ENCODE measurements at regions not wholly inside any gene's neighbourhood (a gene's known extent, or its start where the extent isn't known, plus 50 kb on each side); places are given as distances from the start of the nearest gene placed in this dataset.

GRCh38 chr15:38647683-38648082 is 83.1 kb upstream of the RASGRP1 start:
- no peak for TF ChIP-seq TOX (CRISPR knock-in tag; IDR thresholded peaks at IDR 0.05; ENCODE audit: borderline replicate concordance)
- TF ChIP-seq ZFP3 (CRISPR knock-in tag; IDR thresholded peaks at IDR 0.05), result no peak
